Progenitor cell of endocrine pancreas (in vitro differentiated cells): ENCODE measurements at regions not wholly inside any gene's neighbourhood (a gene's known extent, or its start where the extent isn't known, plus 50 kb on each side); places are given as distances from the start of the nearest gene placed in this dataset.

Source experiments
- DNase-seq: peaks from one replicate; pipeline ENCODE4 v3.0.0; 2021; ENCODE audit warnings: low spot score; ENCODE audit not compliant: unreplicated experiment
- H3K27ac Mint-ChIP-seq: 2 replicates; pipeline ENCODE4 v1.8.0; 2021; ENCODE audit warnings: mild to moderate bottlenecking, moderate library complexity, mixed read lengths
- H3K27me3 Mint-ChIP-seq: 2 replicates; pipeline ENCODE4 v1.8.0; 2021; ENCODE audit warnings: mixed read lengths
- H3K36me3 Mint-ChIP-seq: 2 replicates; pipeline ENCODE4 v1.8.0; 2022; ENCODE audit warnings: mixed read lengths; ENCODE audit not compliant: insufficient read depth
- H3K4me1 Mint-ChIP-seq: 2 replicates; pipeline ENCODE4 v1.8.0; 2021; ENCODE audit warnings: low read depth, mixed read lengths
- H3K4me3 Mint-ChIP-seq: 2 replicates; pipeline ENCODE4 v1.8.0; 2021; ENCODE audit warnings: low read depth, mild to moderate bottlenecking, moderate library complexity, mixed read lengths
- H3K9me3 Mint-ChIP-seq: 2 replicates; pipeline ENCODE4 v1.8.0; 2021; ENCODE audit warnings: low read depth, mixed read lengths
- CTCF ChIP-seq: fragments of 200-600 bp; sonication (generic); IDR thresholded peaks from one replicate; pipeline ENCODE4 v1.5.0; 2021; ENCODE audit warnings: antibody characterized with exemption, mild to moderate bottlenecking; ENCODE audit not compliant: unreplicated experiment

GRCh38 chr17:68122587-68122986 is 87.1 kb downstream of the KPNA2 start:
- Mint-ChIP-seq H3K9me3 (peaks cover 5% of the 10 kb centered on the region), H3K4me1 (no peaks in the 10 kb centered on the region), H3K27me3 (no peaks in the 10 kb centered on the region), H3K36me3 (peaks cover 48% of the 10 kb centered on the region), H3K4me3 (no peak overlapping the region), H3K27ac (no peak overlapping the region)
- DNase-seq: no peak
- no peak for TF ChIP-seq CTCF

GRCh38 chr17:68125111-68125870 is 89.8 kb downstream of the KPNA2 start:
- DNase-seq: no peak
- Mint-ChIP-seq H3K36me3 (peaks cover 34% of the 10 kb centered on the region), H3K4me1 (peaks cover 2% of the 10 kb centered on the region), H3K27ac (no peak overlapping the region), H3K4me3 (no peak overlapping the region), H3K27me3 (no peaks in the 10 kb centered on the region), H3K9me3 (peaks cover 5% of the 10 kb centered on the region)
- no peak for TF ChIP-seq CTCF

GRCh38 chr17:68127914-68128313 is 92.4 kb downstream of the KPNA2 start:
- Mint-ChIP-seq H3K4me3 (no peak overlapping the region), H3K27me3 (no peaks in the 10 kb centered on the region), H3K4me1 (peaks cover 2% of the 10 kb centered on the region), H3K36me3 (peaks cover 19% of the 10 kb centered on the region), H3K27ac (no peak overlapping the region), H3K9me3 (no peaks in the 10 kb centered on the region)
- DNase-seq: no peak
- TF ChIP-seq CTCF: no peak

DNA sequence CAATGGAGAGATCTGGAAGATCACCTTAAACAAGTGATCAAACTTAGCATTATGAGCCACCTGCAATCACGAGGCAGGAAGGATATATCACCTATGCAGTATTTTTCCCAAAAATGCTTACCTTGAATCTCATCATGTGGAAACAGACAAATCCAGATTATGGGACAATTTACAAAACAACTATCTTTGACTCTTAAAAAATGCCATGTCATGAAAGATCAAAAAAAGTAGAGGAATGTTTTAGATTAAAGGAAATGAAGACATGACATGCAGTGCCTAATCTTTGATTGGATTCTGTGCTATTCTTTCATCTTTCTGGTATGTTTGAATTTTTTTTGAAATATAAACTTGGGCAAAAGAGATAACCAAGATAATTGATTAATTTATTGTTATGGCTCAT is 95.9 kb downstream of the KPNA2 start:
- Mint-ChIP-seq H3K27ac (no peak overlapping the region), H3K4me1 (peaks cover 2% of the 10 kb centered on the region), H3K27me3 (no peaks in the 10 kb centered on the region), H3K4me3 (no peak overlapping the region), H3K36me3 (peaks cover 13% of the 10 kb centered on the region), H3K9me3 (no peaks in the 10 kb centered on the region)
- DNase-seq: no peak
- no peak for TF ChIP-seq CTCF

- Mint-ChIP-seq H3K4me3 (no peak overlapping the region), H3K9me3 (no peaks in the 10 kb centered on the region), H3K4me1 (no peaks in the 10 kb centered on the region), H3K27me3 (no peaks in the 10 kb centered on the region), H3K27ac (no peak overlapping the region), H3K36me3 (peaks cover 9% of the 10 kb centered on the region)
- TF ChIP-seq CTCF: no peak
- DNase-seq: no peak
These were observed 98.0 kb downstream of the KPNA2 start for GRCh38 chr17:68133346-68134045.
